ENCODE measurements at regions not wholly inside any gene's neighbourhood (a gene's known extent, or its start where the extent isn't known, plus 50 kb on each side); places are given as distances from the start of the nearest gene placed in this dataset.

- TF ChIP-seq, protein P1, sequence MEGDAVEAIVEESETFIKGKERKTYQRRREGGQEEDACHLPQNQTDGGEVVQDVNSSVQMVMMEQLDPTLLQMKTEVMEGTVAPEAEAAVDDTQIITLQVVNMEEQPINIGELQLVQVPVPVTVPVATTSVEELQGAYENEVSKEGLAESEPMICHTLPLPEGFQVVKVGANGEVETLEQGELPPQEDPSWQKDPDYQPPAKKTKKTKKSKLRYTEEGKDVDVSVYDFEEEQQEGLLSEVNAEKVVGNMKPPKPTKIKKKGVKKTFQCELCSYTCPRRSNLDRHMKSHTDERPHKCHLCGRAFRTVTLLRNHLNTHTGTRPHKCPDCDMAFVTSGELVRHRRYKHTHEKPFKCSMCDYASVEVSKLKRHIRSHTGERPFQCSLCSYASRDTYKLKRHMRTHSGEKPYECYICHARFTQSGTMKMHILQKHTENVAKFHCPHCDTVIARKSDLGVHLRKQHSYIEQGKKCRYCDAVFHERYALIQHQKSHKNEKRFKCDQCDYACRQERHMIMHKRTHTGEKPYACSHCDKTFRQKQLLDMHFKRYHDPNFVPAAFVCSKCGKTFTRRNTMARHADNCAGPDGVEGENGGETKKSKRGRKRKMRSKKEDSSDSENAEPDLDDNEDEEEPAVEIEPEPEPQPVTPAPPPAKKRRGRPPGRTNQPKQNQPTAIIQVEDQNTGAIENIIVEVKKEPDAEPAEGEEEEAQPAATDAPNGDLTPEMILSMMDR (IDR thresholded peaks at IDR 0.05): no peak
- no peak for TF ChIP-seq POLR2A (IDR thresholded peaks at IDR 0.05)
Measured at GRCh38 chrX:94695910-94696309, 1021.9 kb downstream of the FAM133A start.
